ENCODE measurements at regions not wholly inside any gene's neighbourhood (a gene's known extent, or its start where the extent isn't known, plus 50 kb on each side); places are given as distances from the start of the nearest gene placed in this dataset.
"Not testable (repeated sequence)": the region's sequence is repeated elsewhere in the genome, so short reads cannot be mapped to it uniquely, and the experiment has no call there.

- peak; percentile 31 for DNase-seq (ENCODE audit: low read depth)
Observed at GRCh38 chr21:28069450-28069923, 923.2 kb downstream of the LTN1 start.

GRCh38 chr21:28068455-28069358 is 924.0 kb downstream of the LTN1 start:
- DNase-seq (ENCODE audit: low read depth): no peak

GRCh38 chr21:28066596-28067387 is 925.9 kb downstream of the LTN1 start:
- DNase-seq (ENCODE audit: low read depth): no peak

GRCh38 chr21:28066076-28066475 is 926.6 kb downstream of the LTN1 start:
- DNase-seq (ENCODE audit: low read depth): peak; percentile 6

- DNase-seq (ENCODE audit: low read depth): no peak
Observed at GRCh38 chr21:28063241-28064216, 929.1 kb downstream of the LTN1 start.

- DNase-seq (ENCODE audit: low read depth): not testable (repeated sequence)
Observed at GRCh38 chr21:28052956-28053355, 939.7 kb downstream of the LTN1 start.

- peak; percentile 53 for DNase-seq (ENCODE audit: low read depth)
Observed at GRCh38 chr21:28051649-28052048, 941.0 kb downstream of the LTN1 start.

- not testable (repeated sequence) for DNase-seq (ENCODE audit: low read depth)
Observed at GRCh38 chr21:28035692-28036091, 957.0 kb downstream of the LTN1 start.

- not testable (repeated sequence) for DNase-seq (ENCODE audit: low read depth)
Observed at GRCh38 chr21:28034916-28035315, 957.8 kb downstream of the LTN1 start.

- DNase-seq (ENCODE audit: low read depth): not testable (repeated sequence)
Observed at GRCh38 chr21:28034334-28034733, 958.3 kb downstream of the LTN1 start.

- not testable (repeated sequence) for DNase-seq (ENCODE audit: low read depth)
Observed at GRCh38 chr21:28032652-28033051, 960.0 kb downstream of the LTN1 start.

GRCh38 chr21:28031066-28031465 is 961.6 kb downstream of the LTN1 start:
- not testable (repeated sequence) for DNase-seq (ENCODE audit: low read depth)

- no peak for DNase-seq (ENCODE audit: low read depth)
Observed at GRCh38 chr21:28025111-28025510, 967.6 kb downstream of the LTN1 start.

- peak; percentile 50 for DNase-seq (ENCODE audit: low read depth)
Observed at GRCh38 chr21:28018741-28019669, 973.7 kb downstream of the LTN1 start.

- no peak for DNase-seq (ENCODE audit: low read depth)
Observed at GRCh38 chr21:28018213-28018612, 974.5 kb downstream of the LTN1 start.

GRCh38 chr21:28016571-28016970 is 976.1 kb downstream of the LTN1 start:
- no peak for DNase-seq (ENCODE audit: low read depth)

GRCh38 chr21:28013123-28013522 is 979.6 kb downstream of the LTN1 start:
- DNase-seq (ENCODE audit: low read depth): not testable (repeated sequence)

- not testable (repeated sequence) for DNase-seq (ENCODE audit: low read depth)
Observed at GRCh38 chr21:28011970-28012369, 980.7 kb downstream of the LTN1 start.

GRCh38 chr21:28008245-28008644 is 984.4 kb downstream of the LTN1 start:
- not testable (repeated sequence) for DNase-seq (ENCODE audit: low read depth)

- not testable (repeated sequence) for DNase-seq (ENCODE audit: low read depth)
Observed at GRCh38 chr21:28003627-28004026, 989.0 kb downstream of the LTN1 start.
